OCI-M1 (cell line): ENCODE measurements at regions not wholly inside any gene's neighbourhood (a gene's known extent, or its start where the extent isn't known, plus 50 kb on each side); places are given as distances from the start of the nearest gene placed in this dataset.
A peak's percentile ranks its signal among the peaks of the same experiment; 100 is the strongest.
"Not testable (repeated sequence)": the region's sequence is repeated elsewhere in the genome, so short reads cannot be mapped to it uniquely, and the experiment has no call there.

Source experiments
- DNase-seq: peaks from one replicate; lab custom pipeline; 2025; lab: John Stamatoyannopoulos, UW

DNA sequence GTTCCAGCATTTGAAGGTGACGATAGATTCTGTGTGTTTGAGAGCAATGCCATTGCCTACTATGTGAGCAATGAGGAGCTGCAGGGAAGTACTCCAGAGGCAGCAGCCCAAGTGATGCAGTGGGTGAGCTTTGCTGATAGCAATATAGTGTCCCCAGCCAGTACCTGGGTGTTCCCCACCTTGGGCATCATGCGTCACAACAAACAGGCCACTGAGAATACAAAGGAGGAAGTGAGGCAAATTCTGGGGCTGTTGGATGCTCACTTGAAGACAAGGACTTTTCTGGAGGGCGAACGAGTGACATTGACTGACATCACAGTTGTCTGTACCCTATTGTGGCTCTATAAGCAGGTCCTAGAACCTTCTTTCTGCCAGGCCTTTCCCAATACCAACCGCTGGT is 142.0 kb downstream of the PLS3 start:
- no peak for DNase-seq

- DNase-seq: no peak
These were observed 148.1 kb downstream of the PLS3 start for GRCh38 chrX:115709039-115709438.

- DNase-seq: no peak
These were observed 151.5 kb downstream of the PLS3 start for GRCh38 chrX:115712484-115712883.

- DNase-seq: peak; percentile 2
These were observed 152.5 kb downstream of the PLS3 start for GRCh38 chrX:115713460-115713859.

GRCh38 chrX:115719171-115719570 is 158.2 kb downstream of the PLS3 start:
- no peak for DNase-seq

DNA sequence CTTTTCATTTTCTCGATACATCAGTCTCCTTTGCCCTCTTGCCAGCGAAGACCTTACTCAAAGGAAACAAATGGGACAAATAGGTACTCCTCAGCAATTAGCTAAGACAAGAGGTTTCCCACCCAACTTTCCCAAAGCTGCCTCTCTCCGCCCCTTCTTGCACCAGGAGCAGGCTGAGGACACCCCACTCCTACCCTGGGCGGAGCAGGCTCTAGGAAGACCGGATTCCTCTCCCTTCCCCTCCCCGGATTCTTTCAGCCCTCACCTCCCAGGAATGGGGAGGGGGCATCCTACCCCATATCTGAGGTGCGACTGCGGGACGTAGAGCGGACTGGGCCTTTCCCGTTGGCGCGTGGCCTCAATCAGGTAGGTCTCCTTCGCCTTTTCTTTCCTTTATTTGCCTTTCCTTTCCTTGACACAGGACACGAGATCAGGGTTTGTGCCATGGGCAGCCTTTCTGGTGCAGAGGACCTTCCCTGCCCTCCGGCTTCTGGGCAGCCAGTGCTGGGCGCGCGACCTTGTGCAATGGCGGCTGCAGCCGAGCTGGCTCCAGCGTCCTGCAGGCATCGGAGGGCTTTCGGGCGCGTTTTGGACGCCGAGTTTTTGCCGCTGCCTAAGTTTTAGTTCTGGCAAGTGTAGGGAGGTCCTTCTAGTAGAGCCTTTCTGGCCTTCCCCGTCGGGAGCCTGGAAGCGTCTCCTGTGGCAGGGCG is 161.9 kb downstream of the PLS3 start:
- not testable (repeated sequence) for DNase-seq

GRCh38 chrX:115725370-115725769 is 164.4 kb downstream of the PLS3 start:
- DNase-seq: not testable (repeated sequence)

- not testable (repeated sequence) for DNase-seq
These were observed 167.1 kb downstream of the PLS3 start for GRCh38 chrX:115727792-115728732.

- DNase-seq: not testable (repeated sequence)
These were observed 171.6 kb downstream of the PLS3 start for GRCh38 chrX:115732530-115732929.

DNA sequence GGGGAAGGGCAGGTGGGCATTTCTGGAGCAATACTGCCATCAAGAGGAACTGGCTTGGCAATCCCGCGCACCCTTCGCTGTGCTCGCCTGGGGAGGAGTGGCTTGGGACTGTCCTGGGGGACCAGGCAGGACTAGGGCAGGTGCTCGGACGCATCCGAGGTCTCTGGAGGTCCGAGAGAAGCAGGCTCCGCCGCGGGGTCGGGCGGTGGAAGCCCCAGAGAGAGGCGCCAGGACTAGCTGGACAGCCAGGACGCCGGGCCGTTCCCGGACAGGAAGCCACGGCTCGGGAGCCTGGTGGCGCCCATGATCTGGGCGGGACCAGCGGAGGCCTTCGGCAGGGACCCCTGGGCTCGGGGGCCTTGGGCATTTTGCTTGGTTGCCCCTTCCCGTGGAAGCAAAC is 174.3 kb downstream of the PLS3 start:
- not testable (repeated sequence) for DNase-seq
